ENCODE measurements at regions not wholly inside any gene's neighbourhood (a gene's known extent, or its start where the extent isn't known, plus 50 kb on each side); places are given as distances from the start of the nearest gene placed in this dataset.

DNA sequence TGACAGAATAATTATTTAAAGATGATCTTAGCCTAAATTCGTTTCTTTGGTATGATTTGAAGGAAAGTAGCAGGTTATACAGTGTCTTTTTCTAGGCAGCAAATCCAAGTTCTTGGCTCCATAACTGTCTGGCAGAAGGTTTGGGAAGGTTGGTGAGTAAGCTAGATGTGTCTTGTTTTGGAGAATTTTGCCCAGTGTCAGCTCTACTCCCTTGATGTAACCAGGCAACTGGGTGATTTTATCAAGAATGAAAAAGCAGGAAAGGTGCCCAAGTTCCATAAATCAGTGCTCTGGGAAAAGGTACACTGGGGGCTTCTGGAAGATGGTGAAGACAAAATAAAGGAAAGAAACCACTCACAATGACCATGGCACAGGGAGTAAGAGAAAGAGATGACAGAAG lies 71.5 kb upstream of the USP47 start:
- TF ChIP-seq POLR2A (IDR thresholded peaks at IDR 0.05) (no peak), CTCF (IDR thresholded peaks at IDR 0.05 in 8 of 11, conservative IDR thresholded peaks at IDR 0.05 in 3 of 11) (no peak), POLR2AphosphoS5 (IDR thresholded peaks at IDR 0.05) (no peak)
